GM12878 (cell line): ENCODE measurements at regions not wholly inside any gene's neighbourhood (a gene's known extent, or its start where the extent isn't known, plus 50 kb on each side); places are given as distances from the start of the nearest gene placed in this dataset.

Experiments used
- ATAC-seq: fragments of 200-7000 bp; cut with Tn5 transposase; 3 replicates; pipeline ENCODE4 v1.9.1; 2020; ENCODE audit warnings: mild to moderate bottlenecking, moderate library complexity
- BruUV-seq: library from RNA; stranded (reverse); fragments of 400-500 nt; replicated peaks from 2 replicates; lab custom pipeline; 2021; lab: Mats Ljungman, UMichigan
- CTCF ChIA-PET: fragments of 300-600 bp; sonication (Branson Sonifier 250); formaldehyde crosslinking; extraction: SDS; loops from one replicate; lab custom pipeline; 2021; ENCODE audit warnings: inconsistent platforms; lab: Yijun Ruan, JAX
- POLR2A ChIA-PET: fragments of 350-600 bp; formaldehyde crosslinking; extraction: SDS; loops from one replicate; lab custom pipeline; 2021; ENCODE audit warnings: inconsistent platforms; lab: Charles Lee
- RAD21 ChIA-PET: fragments of 300-600 bp; sonication (Branson Sonifier 250); formaldehyde crosslinking; loops from one replicate; lab custom pipeline; 2023; ENCODE audit warnings: antibody characterized with exemption; ENCODE audit not compliant: unreplicated experiment; lab: Charles Lee
- SMC1A ChIA-PET: fragments of 300-600 bp; sonication (Branson Sonifier 250); formaldehyde crosslinking; loops from one replicate; lab custom pipeline; 2023; ENCODE audit not compliant: unreplicated experiment, uncharacterized antibody; lab: Charles Lee
- DNase-seq: peaks from one replicate; pipeline ENCODE4 v3.0.0-alpha.2; 2011; ENCODE audit warnings: low read depth, low spot score
- FAIRE-seq: peaks from 3 replicates; lab custom pipeline; 2011; peaks lifted over from hg19 to GRCh38; lab: Jason Lieb, UNC
- H2AFZ ChIP-seq: 2 replicates; pipeline ENCODE4 v1.6.0; 2011; ENCODE audit warnings: low read depth, low read length, control low read depth; ENCODE audit not compliant: control insufficient read depth
- H3K27ac ChIP-seq: 2 replicates; pipeline ENCODE4 v1.5.1; 2011; ENCODE audit warnings: control low read depth; ENCODE audit not compliant: control insufficient read depth, insufficient read depth
- H3K27me3 ChIP-seq, 2 experiments: replicated peaks in 1 of 2; 2 replicates each; pipeline versions ENCODE4 v1.6.0 to v1.6.1; 2011; ENCODE audit warnings: low read length in 1 of 2; ENCODE audit not compliant: control insufficient read depth in 2 of 2, insufficient read depth in 2 of 2
- H3K36me3 ChIP-seq, 2 experiments: 2 replicates each; pipeline ENCODE4 v1.5.1; 2011; ENCODE audit warnings: low read length in 1 of 2; ENCODE audit not compliant: control insufficient read depth in 2 of 2, insufficient read depth in 2 of 2
- H3K4me1 ChIP-seq: 2 replicates; pipeline ENCODE4 v1.6.1; 2011; ENCODE audit warnings: mild to moderate bottlenecking, low read length, moderate library complexity, mixed read lengths; ENCODE audit not compliant: control insufficient read depth, insufficient read depth
- H3K4me2 ChIP-seq: 2 replicates; pipeline ENCODE4 v1.6.0; 2011; ENCODE audit warnings: control low read depth; ENCODE audit not compliant: control insufficient read depth, insufficient read depth
- H3K4me3 ChIP-seq: fragments of 200-600 bp; sonication (generic); 2 replicates; pipeline ENCODE4 v1.5.1; 2016
- H3K79me2 ChIP-seq: 2 replicates; pipeline ENCODE4 v1.6.0; 2011; ENCODE audit warnings: low read length; ENCODE audit not compliant: control insufficient read depth, insufficient read depth
- H3K9ac ChIP-seq: 2 replicates; pipeline ENCODE4 v1.8.0; 2011; ENCODE audit warnings: low read length, control low read depth, mixed read lengths; ENCODE audit not compliant: control insufficient read depth, insufficient read depth
- H3K9me3 ChIP-seq: replicated peaks from 3 replicates; pipeline ENCODE4 v1.5.1; 2011; ENCODE audit warnings: mild to moderate bottlenecking, low read length; ENCODE audit not compliant: control insufficient read depth, insufficient read depth
- H4K20me1 ChIP-seq: 2 replicates; pipeline ENCODE4 v1.6.0; 2011; ENCODE audit not compliant: control insufficient read depth, insufficient read depth
- ASH2L ChIP-seq: fragments of 300-600, 200-600 bp; sonication (generic); IDR thresholded peaks from 2 replicates; pipeline ENCODE4 v1.6.1; 2017; ENCODE audit warnings: low read depth, mild to moderate bottlenecking, borderline replicate concordance
- ETV6 ChIP-seq, 2 experiments: fragments of 450-650 bp in 1 of 2; IDR thresholded peaks in 1 of 2; conservative IDR thresholded peaks in 1 of 2; 2 replicates each; pipeline ENCODE4 v1.6.1; 2014; ENCODE audit warnings: antibody characterized with exemption in 1 of 2, borderline replicate concordance in 1 of 2, low read depth in 1 of 2, mild to moderate bottlenecking in 1 of 2, moderate library complexity in 1 of 2
- HDGF ChIP-seq: fragments of 450-650 bp; IDR thresholded peaks from 2 replicates; pipeline ENCODE4 v1.6.1; 2016; ENCODE audit warnings: antibody characterized with exemption
- JUNB ChIP-seq: IDR thresholded peaks from 2 replicates; pipeline ENCODE4 v1.6.1; 2016; ENCODE audit warnings: antibody characterized with exemption, mild to moderate bottlenecking
- KDM1A ChIP-seq: fragments of 200-600 bp; sonication (generic); IDR thresholded peaks from 2 replicates; pipeline ENCODE4 v1.6.1; 2016; ENCODE audit warnings: borderline replicate concordance
- NFXL1 ChIP-seq: fragments of 450-650 bp; IDR thresholded peaks from 2 replicates; pipeline ENCODE4 v1.6.1; 2017; ENCODE audit warnings: antibody characterized with exemption, mild to moderate bottlenecking, borderline replicate concordance
- PRDM15 ChIP-seq: fragments of 450-650 bp; formaldehyde crosslinking; IDR thresholded peaks from 2 replicates; pipeline ENCODE4 v1.4.0; 2020; ENCODE audit warnings: mild to moderate bottlenecking, moderate library complexity
- RAD21 ChIP-seq: IDR thresholded peaks from 2 replicates; pipeline ENCODE4 v1.6.1; 2011; ENCODE audit warnings: mild to moderate bottlenecking, low read depth, low read length, moderate library complexity; ENCODE audit not compliant: insufficient read depth
- SMAD5 ChIP-seq: IDR thresholded peaks from 2 replicates; pipeline ENCODE4 v1.6.1; 2016; ENCODE audit warnings: antibody characterized with exemption, low read depth
- STAT1 ChIP-seq: fragments of 450-650 bp; conservative IDR thresholded peaks from 2 replicates; pipeline ENCODE4 v1.6.1; 2014; ENCODE audit warnings: antibody characterized with exemption, mild to moderate bottlenecking
- STAT3 ChIP-seq: IDR thresholded peaks from 2 replicates; pipeline ENCODE4 v1.6.1; 2011; ENCODE audit warnings: low read depth, low read length, improper control_type of control experiment
- TARDBP ChIP-seq: IDR thresholded peaks from 2 replicates; pipeline ENCODE4 v1.6.1; 2016; ENCODE audit warnings: borderline replicate concordance
- TBL1XR1 ChIP-seq: IDR thresholded peaks from 2 replicates; pipeline ENCODE4 v1.6.1; 2012; ENCODE audit warnings: low read depth, low read length, improper control_type of control experiment
- ZNF687 ChIP-seq: fragments of 450-650 bp; IDR thresholded peaks from 2 replicates; pipeline ENCODE4 v1.6.1; 2017; ENCODE audit warnings: mild to moderate bottlenecking, moderate library complexity
- WGBS: methylation state at CpG from one replicate; pipeline ENCODE4 v1.1.6; 2016; ENCODE audit warnings: low lambda C conversion rate; ENCODE audit not compliant: insufficient replicate concordance, insufficient coverage; ENCODE audit errors: missing lambda C conversion rate; 5-methylcytosine and 5-hydroxymethylcytosine counted together
- in situ Hi-C: fragments of 300-500 bp; cut with MboI; formaldehyde crosslinking; loops from 9 replicates; pipeline ENCODE4 v1.14.3; 2018; ENCODE audit warnings: mixed read lengths
- intact Hi-C: fragments of 100-400 bp; cut with micrococcal nuclease; formaldehyde crosslinking; loops from one replicate; pipeline ENCODE4 v1.14.2; 2022; ENCODE audit not compliant: unreplicated experiment
- TF ChIP-seq, protein P1 (sequence below): fragments of 450-650 bp; IDR thresholded peaks from 2 replicates; pipeline ENCODE4 v1.6.1; 2016; ENCODE audit warnings: mild to moderate bottlenecking

DNA sequence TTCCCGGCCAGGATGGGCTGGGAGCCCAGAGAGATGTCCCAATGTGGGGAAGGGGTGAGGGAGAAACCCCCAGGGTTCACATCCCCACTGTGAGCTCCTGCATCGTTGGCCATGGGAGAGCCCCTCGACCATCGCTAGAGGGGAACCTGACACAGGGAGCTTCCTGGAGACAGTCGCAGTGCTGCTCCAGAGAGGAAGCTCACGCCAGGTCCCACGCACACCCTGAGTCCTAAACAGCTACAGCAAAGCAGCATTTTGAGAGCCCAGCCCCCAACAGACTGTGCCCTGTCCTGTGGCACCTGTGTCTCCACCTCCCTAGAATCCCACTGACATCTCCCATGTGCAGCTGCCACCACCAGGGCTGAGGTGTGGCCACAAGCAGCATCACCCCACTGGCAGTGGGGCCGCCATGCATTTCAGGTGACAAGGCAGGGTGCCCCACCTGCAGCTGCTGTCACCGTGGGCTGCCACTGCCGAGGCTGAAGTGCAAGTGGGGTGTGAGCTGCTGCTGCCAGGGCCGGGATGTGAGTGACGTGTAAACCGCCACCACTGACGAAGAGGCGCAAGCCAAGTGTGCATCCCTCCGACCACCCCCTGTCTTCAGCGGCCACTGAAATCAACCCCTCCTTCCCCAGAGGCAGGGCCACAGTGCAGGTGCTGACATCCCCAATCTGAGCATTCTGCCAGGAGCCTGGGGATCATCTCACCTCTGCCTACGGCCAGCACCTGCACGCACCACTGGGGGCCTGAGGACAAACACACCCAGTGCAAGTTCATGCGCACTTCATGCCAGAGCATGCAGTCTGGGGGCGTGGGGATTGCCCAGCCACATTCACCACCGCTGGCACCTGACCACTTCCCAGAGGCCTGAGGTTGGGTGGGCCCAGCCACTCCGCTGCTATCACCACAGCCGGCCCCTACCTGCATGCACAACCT is 467.7 kb upstream of the SALL3 start:
- no peak for FAIRE-seq
- TF ChIP-seq STAT1: no peak
- TF ChIP-seq SMAD5: no peak
- TF ChIP-seq TBL1XR1: no peak
- no peak for TF ChIP-seq NFXL1
- TF ChIP-seq, protein P1, sequence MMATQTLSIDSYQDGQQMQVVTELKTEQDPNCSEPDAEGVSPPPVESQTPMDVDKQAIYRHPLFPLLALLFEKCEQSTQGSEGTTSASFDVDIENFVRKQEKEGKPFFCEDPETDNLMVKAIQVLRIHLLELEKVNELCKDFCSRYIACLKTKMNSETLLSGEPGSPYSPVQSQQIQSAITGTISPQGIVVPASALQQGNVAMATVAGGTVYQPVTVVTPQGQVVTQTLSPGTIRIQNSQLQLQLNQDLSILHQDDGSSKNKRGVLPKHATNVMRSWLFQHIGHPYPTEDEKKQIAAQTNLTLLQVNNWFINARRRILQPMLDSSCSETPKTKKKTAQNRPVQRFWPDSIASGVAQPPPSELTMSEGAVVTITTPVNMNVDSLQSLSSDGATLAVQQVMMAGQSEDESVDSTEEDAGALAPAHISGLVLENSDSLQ: no peak
- no peak for TF ChIP-seq RAD21
- TF ChIP-seq STAT3: no peak
- no peak for TF ChIP-seq ASH2L
- no peak for TF ChIP-seq KDM1A
- no peak for TF ChIP-seq ZNF687
- TF ChIP-seq JUNB: no peak
- no peak for TF ChIP-seq ETV6 (conservative IDR thresholded peaks at IDR 0.05 in 1 of 2, IDR thresholded peaks at IDR 0.05 in 1 of 2; ENCODE audit: borderline replicate concordance in 1 of 2, low read depth in 1 of 2)
- TF ChIP-seq PRDM15 (CRISPR knock-in tag): no peak
- no peak for TF ChIP-seq TARDBP
- no peak for TF ChIP-seq HDGF

More for the DNA sequence above, 467.7 kb upstream of the SALL3 start:
- WGBS: 41% methylated on average over 24 of the region's 24 CpGs
- RAD21 ChIA-PET: no interaction called here
- no peaks in the 10 kb centered on the region; the same call in 2 of the 3 replicates for H3K9me3 ChIP-seq
- CTCF ChIA-PET: no interaction called here
- BruUV-seq: no TSS peak
- in situ Hi-C loops (no loop called here), intact Hi-C loops (loop anchor here (10.0 kb wide), 1 partner anchor 57 kb away; no protein-coding TSS in a partner anchor)
- no peaks in the 10 kb centered on the region for H3K79me2 ChIP-seq
- no peaks in the 10 kb centered on the region for H4K20me1 ChIP-seq
- DNase-seq: no peak
- SMC1A ChIA-PET: no interaction called here
- H3K4me3 ChIP-seq: no peak overlapping the region
- no peak for ATAC-seq
- no peaks in the 10 kb centered on the region for H3K4me1 ChIP-seq
- no peak overlapping the region for H3K27ac ChIP-seq
- POLR2A ChIA-PET: no interaction called here
- no peak overlapping the region for H3K9ac ChIP-seq
- no peak overlapping the region for H3K4me2 ChIP-seq
- no peaks in the 10 kb centered on the region for H3K27me3 ChIP-seq
- no peak overlapping the region for H2AFZ ChIP-seq
- H3K36me3 ChIP-seq: no peaks in the 10 kb centered on the region
